HEK293T (cell line): ENCODE measurements at regions not wholly inside any gene's neighbourhood (a gene's known extent, or its start where the extent isn't known, plus 50 kb on each side); places are given as distances from the start of the nearest gene placed in this dataset.

Experiments used
- CTCF ChIA-PET: fragments of 350-600 bp; formaldehyde crosslinking; extraction: SDS; loops from one replicate; lab custom pipeline; 2021; ENCODE audit warnings: antibody characterized with exemption, inconsistent platforms; lab: Yijun Ruan, JAX
- POLR2A ChIA-PET: fragments of 350-600 bp; formaldehyde crosslinking; extraction: SDS; loops from one replicate; lab custom pipeline; 2020; ENCODE audit warnings: antibody characterized with exemption, inconsistent platforms; lab: Yijun Ruan, JAX
- DNase-seq: peaks from one replicate; pipeline ENCODE4 v3.0.0; 2012; ENCODE audit warnings: mixed read lengths; ENCODE audit errors: extremely low spot score
- ARNT ChIP-seq: fragments of 450-650 bp; IDR thresholded peaks from 2 replicates; pipeline ENCODE4 v1.6.1; 2017; ENCODE audit warnings: mild to moderate bottlenecking
- BHLHE40 ChIP-seq: fragments of 450-650 bp; IDR thresholded peaks from 2 replicates; pipeline ENCODE4 v1.6.1; 2016; ENCODE audit warnings: mild to moderate bottlenecking, moderate library complexity, borderline replicate concordance
- CTBP1 ChIP-seq: fragments of 450-650 bp; IDR thresholded peaks from 2 replicates; pipeline ENCODE4 v1.6.1; 2016; ENCODE audit warnings: borderline replicate concordance
- ELF4 ChIP-seq: fragments of 450-650 bp; IDR thresholded peaks from 2 replicates; pipeline ENCODE4 v1.6.1; 2017; ENCODE audit warnings: antibody characterized with exemption
- FOXA1 ChIP-seq: fragments of 450-650 bp; IDR thresholded peaks from 2 replicates; pipeline ENCODE4 v1.6.1; 2016; ENCODE audit warnings: mild to moderate bottlenecking
- FOXK2 ChIP-seq: fragments of 450-650 bp; IDR thresholded peaks from 2 replicates; pipeline ENCODE4 v1.6.1; 2016; ENCODE audit warnings: mild to moderate bottlenecking
- FOXM1 ChIP-seq: fragments of 450-650 bp; IDR thresholded peaks from 2 replicates; pipeline ENCODE4 v1.6.1; 2017; ENCODE audit warnings: mild to moderate bottlenecking, borderline replicate concordance
- HDGF ChIP-seq: fragments of 450-650 bp; IDR thresholded peaks from 2 replicates; pipeline ENCODE4 v1.6.1; 2017; ENCODE audit warnings: antibody characterized with exemption, borderline replicate concordance
- L3MBTL2 ChIP-seq: fragments of 450-650 bp; conservative IDR thresholded peaks from 2 replicates; pipeline ENCODE4 v1.6.1; 2016; ENCODE audit warnings: mild to moderate bottlenecking
- LEF1 ChIP-seq: fragments of 450-650 bp; IDR thresholded peaks from 2 replicates; pipeline ENCODE4 v1.6.1; 2017; ENCODE audit warnings: mild to moderate bottlenecking, borderline replicate concordance
- NFRKB ChIP-seq: fragments of 450-650 bp; IDR thresholded peaks from 2 replicates; pipeline ENCODE4 v1.6.1; 2016; ENCODE audit warnings: mild to moderate bottlenecking, moderate library complexity
- SP1 ChIP-seq: fragments of 450-650 bp; IDR thresholded peaks from 2 replicates; pipeline ENCODE4 v1.6.1; 2017
- SUZ12 ChIP-seq: fragments of 450-650 bp; IDR thresholded peaks from 2 replicates; pipeline ENCODE4 v1.6.1; 2016; ENCODE audit warnings: mild to moderate bottlenecking
- TARDBP ChIP-seq: fragments of 450-650 bp; IDR thresholded peaks from 2 replicates; pipeline ENCODE4 v1.6.1; 2016
- ZNF384 ChIP-seq: fragments of 450-650 bp; IDR thresholded peaks from 2 replicates; pipeline ENCODE4 v1.6.1; 2016
- TF ChIP-seq, protein P1 (sequence below): fragments of 450-650 bp; IDR thresholded peaks from 2 replicates; pipeline ENCODE4 v1.6.1; 2016

DNA sequence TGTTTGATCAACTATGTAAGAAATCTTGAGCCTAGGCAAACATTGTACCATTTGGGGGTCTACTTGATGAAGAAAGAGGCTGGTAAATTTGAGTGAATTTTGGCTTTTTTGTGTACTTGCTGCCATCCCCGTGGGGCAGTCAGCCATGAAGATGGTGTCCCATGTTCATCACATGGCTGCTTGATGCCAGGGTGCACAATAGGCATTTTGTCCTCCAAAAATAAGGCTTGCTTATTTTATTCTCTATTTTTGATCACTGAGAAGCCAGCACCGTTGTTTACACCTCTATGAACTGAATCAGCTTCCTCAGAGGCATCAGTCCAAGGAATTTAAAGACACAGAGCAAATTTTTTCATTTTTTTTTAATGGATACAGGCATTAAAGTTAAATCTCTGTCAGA lies 1195.7 kb downstream of the AMY1C start:
- ChIA-PET CTCF (no interaction called here), POLR2A (no interaction called here)
- DNase-seq, result no peak
- TF ChIP-seq LEF1, result no peak
- TF ChIP-seq SP1, result no peak
- TF ChIP-seq L3MBTL2, result no peak
- no peak for TF ChIP-seq CTBP1
- no peak for TF ChIP-seq ARNT
- TF ChIP-seq FOXM1, result no peak
- TF ChIP-seq NFRKB, result no peak
- no peak for TF ChIP-seq FOXA1
- no peak for TF ChIP-seq BHLHE40
- no peak for TF ChIP-seq ZNF384
- TF ChIP-seq SUZ12, result no peak
- no peak for TF ChIP-seq HDGF
- no peak for TF ChIP-seq TARDBP
- TF ChIP-seq ELF4, result no peak
- TF ChIP-seq, protein P1, sequence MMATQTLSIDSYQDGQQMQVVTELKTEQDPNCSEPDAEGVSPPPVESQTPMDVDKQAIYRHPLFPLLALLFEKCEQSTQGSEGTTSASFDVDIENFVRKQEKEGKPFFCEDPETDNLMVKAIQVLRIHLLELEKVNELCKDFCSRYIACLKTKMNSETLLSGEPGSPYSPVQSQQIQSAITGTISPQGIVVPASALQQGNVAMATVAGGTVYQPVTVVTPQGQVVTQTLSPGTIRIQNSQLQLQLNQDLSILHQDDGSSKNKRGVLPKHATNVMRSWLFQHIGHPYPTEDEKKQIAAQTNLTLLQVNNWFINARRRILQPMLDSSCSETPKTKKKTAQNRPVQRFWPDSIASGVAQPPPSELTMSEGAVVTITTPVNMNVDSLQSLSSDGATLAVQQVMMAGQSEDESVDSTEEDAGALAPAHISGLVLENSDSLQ, result no peak
- TF ChIP-seq FOXK2, result no peak

DNA sequence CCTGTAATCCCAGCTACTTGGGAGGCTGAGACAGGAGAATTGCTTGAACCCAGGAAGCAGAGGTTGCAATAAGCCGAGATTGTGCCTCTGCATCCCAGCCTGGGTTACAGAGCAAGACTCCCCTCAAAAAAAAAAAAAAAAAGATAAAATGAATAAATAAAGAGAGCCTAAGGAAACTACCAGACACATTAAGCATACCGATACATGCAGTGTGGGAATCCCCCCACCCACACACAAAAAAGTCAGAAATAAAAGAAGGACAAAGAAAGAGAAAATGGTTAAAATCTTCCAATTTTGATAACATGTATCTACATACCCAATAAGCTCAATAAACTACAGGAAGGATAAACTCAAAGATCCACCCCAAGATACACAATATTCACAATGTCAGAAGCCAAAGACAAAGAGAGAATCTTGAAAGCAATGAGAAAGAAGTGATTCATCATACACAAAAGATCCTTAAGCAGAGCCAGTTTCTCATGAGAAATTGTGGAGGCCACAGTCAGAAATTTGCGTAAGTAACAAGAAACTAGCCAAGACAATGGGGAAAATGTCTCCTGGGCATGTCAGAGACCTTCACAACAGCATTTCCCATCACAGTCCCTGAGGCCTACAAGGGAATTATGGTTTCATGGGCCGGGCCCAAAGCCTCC lies 1197.0 kb downstream of the AMY1C start:
- DNase-seq, result no peak
- TF ChIP-seq FOXK2 (no peak), CTBP1 (no peak)
- POLR2A ChIA-PET, result no interaction called here
- CTCF ChIA-PET, result no interaction called here

DNA sequence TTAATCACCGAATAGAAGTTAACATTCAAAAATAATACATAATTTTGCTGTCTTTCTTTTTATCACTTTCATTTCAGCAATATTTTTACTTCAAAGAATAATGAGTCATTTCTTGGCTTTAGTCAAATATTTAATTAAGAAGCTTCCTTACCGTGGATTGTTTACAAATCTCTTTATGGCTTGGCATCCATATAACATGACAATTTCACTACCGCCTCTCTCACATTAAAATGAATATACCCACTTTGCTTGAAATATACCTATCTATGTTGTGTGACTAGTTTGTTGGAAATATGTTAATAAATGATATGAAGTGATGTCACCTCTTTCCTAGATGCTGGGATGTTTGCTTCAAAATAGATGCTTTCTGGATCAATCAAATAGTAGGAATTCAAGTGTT lies 1203.9 kb downstream of the AMY1C start:
- POLR2A ChIA-PET, result no interaction called here
- no peak for TF ChIP-seq FOXK2
- no peak for TF ChIP-seq ELF4
- TF ChIP-seq TARDBP, result no peak
- no peak for TF ChIP-seq LEF1
- no peak for TF ChIP-seq ARNT
- TF ChIP-seq FOXA1, result no peak
- no peak for TF ChIP-seq HDGF
- no peak for TF ChIP-seq SUZ12
- TF ChIP-seq BHLHE40, result no peak
- no peak for TF ChIP-seq ZNF384
- no peak for TF ChIP-seq CTBP1
- DNase-seq, result no peak
- CTCF ChIA-PET, result no interaction called here

DNA sequence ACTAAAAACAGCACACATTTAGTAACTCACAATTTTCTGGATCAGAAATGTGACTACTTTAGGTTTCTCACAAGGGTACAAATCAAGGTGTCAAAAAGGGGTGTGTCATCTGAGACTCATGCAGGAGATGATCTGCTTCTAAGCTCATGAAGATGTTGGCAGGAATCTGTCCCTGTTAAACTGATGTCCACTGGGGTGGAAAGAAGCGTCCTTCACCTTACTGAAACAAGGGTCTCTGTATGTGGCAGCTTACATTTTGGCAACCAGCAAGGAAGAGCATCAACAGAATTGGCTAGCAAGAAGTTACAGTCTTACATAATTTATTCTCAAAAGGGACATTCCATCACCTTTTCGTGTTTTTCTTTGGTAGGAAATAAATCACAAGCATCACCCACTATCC lies 1223.8 kb downstream of the AMY1C start:
- no peak for DNase-seq
- CTCF ChIA-PET, result no interaction called here
- POLR2A ChIA-PET, result no interaction called here
- TF ChIP-seq FOXA1 (no peak), ZNF384 (no peak), NFRKB (no peak), ELF4 (no peak), TARDBP (no peak), L3MBTL2 (no peak), BHLHE40 (no peak), ARNT (no peak), SP1 (no peak), SUZ12 (no peak), CTBP1 (no peak), HDGF (no peak)
- TF ChIP-seq, protein P1, result no peak

DNA sequence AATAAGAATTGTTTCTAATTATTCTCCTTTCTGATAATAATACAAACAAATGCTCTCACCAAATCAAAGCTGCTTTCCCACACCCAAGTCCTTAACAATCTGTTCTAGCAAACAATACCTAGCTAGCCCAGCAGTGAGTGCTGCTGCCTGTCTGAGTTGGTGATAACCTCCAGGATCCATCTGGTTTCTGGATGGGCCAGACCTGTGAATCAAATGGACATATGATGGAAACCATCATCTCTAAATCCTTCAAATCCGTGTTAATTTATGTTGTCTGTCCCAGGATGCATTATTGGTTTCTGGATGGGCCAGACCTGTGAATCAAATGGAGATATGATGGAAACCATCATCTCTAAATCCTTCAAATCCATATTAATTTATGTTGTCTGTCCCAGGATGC lies 1230.0 kb downstream of the AMY1C start:
- POLR2A ChIA-PET, result no interaction called here
- TF ChIP-seq ELF4, result no peak
- TF ChIP-seq SUZ12, result no peak
- TF ChIP-seq FOXK2, result no peak
- TF ChIP-seq ZNF384, result no peak
- no peak for TF ChIP-seq ARNT
- TF ChIP-seq, protein P1, result no peak
- no peak for TF ChIP-seq SP1
- no peak for TF ChIP-seq HDGF
- TF ChIP-seq NFRKB, result no peak
- TF ChIP-seq FOXM1, result no peak
- TF ChIP-seq TARDBP, result no peak
- no peak for TF ChIP-seq L3MBTL2
- TF ChIP-seq BHLHE40, result no peak
- CTCF ChIA-PET, result no interaction called here
- no peak for DNase-seq

DNA sequence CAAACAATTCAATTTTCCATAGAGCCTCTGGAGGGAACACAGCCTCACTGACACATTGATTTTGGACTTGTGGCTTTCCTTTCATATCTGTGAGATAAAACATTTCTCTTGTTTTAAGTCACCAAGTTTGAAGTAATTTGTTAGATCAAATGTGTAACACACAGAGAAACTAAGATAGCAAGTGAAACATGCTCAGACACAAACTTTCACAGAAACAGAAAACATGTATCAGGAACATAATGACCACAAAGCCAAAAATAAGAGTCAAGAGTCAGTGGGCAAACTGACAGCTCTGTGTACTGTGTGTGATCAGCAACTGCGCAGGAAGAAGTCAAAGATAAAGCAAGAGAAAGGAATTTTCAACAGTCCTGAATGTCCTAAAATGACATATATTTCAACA lies 1237.5 kb downstream of the AMY1C start:
- DNase-seq, result no peak
- ChIA-PET CTCF (no interaction called here), POLR2A (no interaction called here)
- TF ChIP-seq NFRKB, result no peak

DNA sequence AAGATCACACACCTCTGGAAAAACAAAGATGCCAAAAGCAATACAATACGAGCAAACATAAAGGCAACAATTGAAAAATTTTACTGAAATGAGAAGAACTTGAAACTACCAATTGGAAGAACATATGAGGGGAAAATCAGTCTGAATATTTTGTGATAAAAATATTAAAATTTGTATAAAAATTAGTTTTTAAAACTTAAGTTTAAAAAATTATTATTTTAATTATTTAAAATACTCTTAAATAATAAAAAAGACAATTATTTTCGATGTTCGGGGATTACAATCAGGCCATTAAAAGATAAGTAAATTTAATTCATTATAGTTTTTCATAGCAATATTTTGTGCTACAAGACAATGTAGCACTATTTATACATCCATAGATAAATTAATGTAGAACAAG lies 1239.3 kb downstream of the AMY1C start:
- ChIA-PET CTCF (no interaction called here), POLR2A (no interaction called here)
- DNase-seq, result no peak
- TF ChIP-seq FOXA1, result no peak
- no peak for TF ChIP-seq ARNT
- no peak for TF ChIP-seq ELF4
- no peak for TF ChIP-seq FOXM1
- no peak for TF ChIP-seq LEF1
- TF ChIP-seq, protein P1, result no peak
- no peak for TF ChIP-seq ZNF384
- TF ChIP-seq BHLHE40, result no peak
- no peak for TF ChIP-seq TARDBP
